WERI-Rb-1 (cell line): ENCODE measurements at regions not wholly inside any gene's neighbourhood (a gene's known extent, or its start where the extent isn't known, plus 50 kb on each side); places are given as distances from the start of the nearest gene placed in this dataset.
"Not testable (repeated sequence)": the region's sequence is repeated elsewhere in the genome, so short reads cannot be mapped to it uniquely, and the experiment has no call there.

Source experiments
- DNase-seq: peaks from one replicate; pipeline ENCODE4 v3.0.0-alpha.2; 2020
- H3K27ac ChIP-seq: fragments of 250-450 bp; sonication (Bioruptor Pico); 2 replicates; pipeline ENCODE4 v1.5.1; 2020; ENCODE audit warnings: mild to moderate bottlenecking, moderate library complexity
- H3K27me3 ChIP-seq: fragments of 250-450 bp; sonication (Bioruptor Pico); 2 replicates; pipeline ENCODE4 v1.5.1; 2021; ENCODE audit warnings: mild to moderate bottlenecking, low read depth, moderate library complexity; ENCODE audit not compliant: insufficient read depth, severe bottlenecking
- H3K36me3 ChIP-seq: fragments of 250-450 bp; sonication (Bioruptor Pico); 2 replicates; pipeline ENCODE4 v1.5.1; 2020; ENCODE audit warnings: mild to moderate bottlenecking, moderate library complexity
- H3K4me3 ChIP-seq: 2 replicates; pipeline ENCODE4 v1.5.1; 2011; ENCODE audit warnings: low read depth, mild to moderate bottlenecking, control low read depth, low read length
- H3K9me3 ChIP-seq: fragments of 250-450 bp; sonication (Bioruptor Pico); 2 replicates; pipeline ENCODE4 v1.5.1; 2021; ENCODE audit warnings: mild to moderate bottlenecking, moderate library complexity; ENCODE audit not compliant: severe bottlenecking
- CTCF ChIP-seq: IDR thresholded peaks from 2 replicates; pipeline ENCODE4 v1.5.1; 2011; ENCODE audit warnings: low read depth, mild to moderate bottlenecking, control low read depth, inconsistent platforms, low read length

GRCh38 chr2:129548880-129549279 is 430.6 kb upstream of the RAB6C start:
- no peaks in the 10 kb centered on the region for H3K36me3 ChIP-seq
- H3K4me3 ChIP-seq, result no peak overlapping the region
- TF ChIP-seq CTCF, result no peak
- DNase-seq, result no peak
- H3K27ac ChIP-seq, result no peak overlapping the region
- no peaks in the 10 kb centered on the region for H3K9me3 ChIP-seq
- H3K27me3 ChIP-seq, result peaks cover 2% of the 10 kb centered on the region

GRCh38 chr2:129550536-129550935 is 428.9 kb upstream of the RAB6C start:
- Histone ChIP-seq H3K4me3 (no peak overlapping the region), H3K36me3 (no peaks in the 10 kb centered on the region), H3K27me3 (peaks cover 2% of the 10 kb centered on the region), H3K9me3 (no peaks in the 10 kb centered on the region), H3K27ac (no peak overlapping the region)
- DNase-seq, result no peak
- TF ChIP-seq CTCF, result no peak

GRCh38 chr2:129554373-129554772 is 425.1 kb upstream of the RAB6C start:
- Histone ChIP-seq H3K27me3 (peaks cover 13% of the 10 kb centered on the region), H3K27ac (no peak overlapping the region), H3K9me3 (no peaks in the 10 kb centered on the region), H3K36me3 (no peaks in the 10 kb centered on the region), H3K4me3 (no peak overlapping the region)
- no peak for TF ChIP-seq CTCF
- DNase-seq, result no peak

DNA sequence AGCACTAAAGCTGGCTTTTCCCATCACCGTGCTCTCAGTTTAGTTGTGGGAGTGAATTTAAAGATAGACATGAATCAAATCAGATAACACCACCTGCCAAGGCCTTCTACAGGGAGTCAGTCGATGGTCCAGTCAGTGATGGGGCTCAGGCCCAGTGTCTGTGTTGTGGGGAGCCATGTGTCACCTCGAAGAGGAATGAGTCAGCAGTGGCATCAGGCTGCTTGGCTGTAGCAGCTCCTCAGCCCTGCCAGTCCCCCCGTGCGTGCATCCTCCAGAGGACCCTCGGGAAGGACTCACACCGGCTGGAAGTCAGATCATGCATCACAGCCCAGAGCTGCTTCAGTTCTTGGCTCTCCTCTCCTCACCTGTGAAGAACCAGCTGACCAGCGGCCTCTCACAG is 420.4 kb upstream of the RAB6C start:
- no peak for DNase-seq
- no peaks in the 10 kb centered on the region for H3K36me3 ChIP-seq
- no peak for TF ChIP-seq CTCF
- H3K27ac ChIP-seq, result no peak overlapping the region
- peaks cover 18% of the 10 kb centered on the region for H3K27me3 ChIP-seq
- no peak overlapping the region for H3K4me3 ChIP-seq
- H3K9me3 ChIP-seq, result no peaks in the 10 kb centered on the region

GRCh38 chr2:129565551-129566109 is 413.8 kb upstream of the RAB6C start:
- Histone ChIP-seq H3K9me3 (no peaks in the 10 kb centered on the region), H3K4me3 (no peak overlapping the region), H3K27ac (no peak overlapping the region), H3K27me3 (peaks cover 2% of the 10 kb centered on the region), H3K36me3 (no peaks in the 10 kb centered on the region)
- DNase-seq, result no peak
- TF ChIP-seq CTCF, result no peak

- H3K9me3 ChIP-seq, H3K4me3 ChIP-seq, H3K27me3 ChIP-seq, H3K27ac ChIP-seq, H3K36me3 ChIP-seq, DNase-seq: not testable (repeated sequence)
Observed at GRCh38 chr2:129570812-129571211, 408.7 kb upstream of the RAB6C start.
